ENCODE measurements at regions not wholly inside any gene's neighbourhood (a gene's known extent, or its start where the extent isn't known, plus 50 kb on each side); places are given as distances from the start of the nearest gene placed in this dataset.

GRCh38 chr3:194871143-194871863 is 185.6 kb downstream of the FAM43A start:
- TF ChIP-seq CTCF (IDR thresholded peaks at IDR 0.05) (no peak), POLR2A (IDR thresholded peaks at IDR 0.05) (no peak)

Data from testis (tissue), 2 donors.